Neutrophil (primary cell): ENCODE measurements at regions not wholly inside any gene's neighbourhood (a gene's known extent, or its start where the extent isn't known, plus 50 kb on each side); places are given as distances from the start of the nearest gene placed in this dataset.

Experiments
- H3K27ac ChIP-seq: fragments of 200-600 bp; sonication (generic); 2 replicates; pipeline ENCODE4 v1.5.1; 2016; ENCODE audit warnings: mild to moderate bottlenecking, moderate library complexity
- H3K27me3 ChIP-seq: fragments of 200-600 bp; sonication (generic); 2 replicates; pipeline ENCODE4 v1.6.0; 2016; ENCODE audit warnings: mild to moderate bottlenecking
- H3K36me3 ChIP-seq: fragments of 200-600 bp; sonication (generic); 2 replicates; pipeline ENCODE4 v1.5.1; 2017
- H3K4me1 ChIP-seq, 2 experiments: fragments of 200-600 bp in 1 of 2; sonication (generic) in 1 of 2; 1 replicate in 1 of 2; 2 replicates in 1 of 2; pipeline versions ENCODE4 v1.5.1 to v1.6.1; 2013 to 2016; ENCODE audit warnings: low read depth in 1 of 2, low read length in 1 of 2, mild to moderate bottlenecking in 1 of 2, moderate library complexity in 1 of 2; ENCODE audit not compliant: control insufficient read depth in 1 of 2, insufficient read depth in 1 of 2
- H3K4me3 ChIP-seq, 2 experiments: fragments of 200-600 bp in 1 of 2; sonication (generic) in 1 of 2; 1 replicate in 1 of 2; 2 replicates in 1 of 2; pipeline ENCODE4 v1.5.1; 2013 to 2016; ENCODE audit warnings: low read depth in 1 of 2, low read length in 1 of 2, mild to moderate bottlenecking in 1 of 2, moderate library complexity in 1 of 2
- H3K9me3 ChIP-seq: fragments of 200-600 bp; sonication (generic); 2 replicates; pipeline ENCODE4 v1.5.1; 2016
- CTCF ChIP-seq: fragments of 200-600 bp; sonication (generic); IDR thresholded peaks from 2 replicates; pipeline ENCODE4 v1.5.1; 2016; ENCODE audit warnings: antibody characterized with exemption

DNA sequence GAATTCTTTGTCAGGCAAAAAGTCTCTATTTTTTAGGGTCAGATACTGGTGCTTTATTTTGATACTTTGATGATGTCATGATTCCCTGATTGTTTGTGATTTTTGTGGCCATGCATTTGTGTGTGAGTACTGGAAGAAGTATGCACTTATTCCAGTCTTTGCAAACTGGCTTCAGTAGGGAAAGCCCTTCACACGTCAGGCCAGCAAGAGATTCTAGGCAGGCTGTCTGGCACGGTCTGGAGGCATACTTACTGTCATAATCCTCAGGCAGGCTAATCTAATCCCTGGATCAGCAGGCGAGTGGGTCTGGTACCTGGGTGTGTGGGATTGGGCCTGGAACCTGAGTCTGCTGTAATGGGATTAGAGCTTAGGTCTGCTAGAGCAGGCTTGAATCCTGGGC is 391.8 kb upstream of the MMS22L start:
- H3K27ac ChIP-seq = no peak overlapping the region
- H3K4me1 ChIP-seq = no peaks in the 10 kb centered on the region
- TF ChIP-seq CTCF = no peak

GRCh38 chr6:97677626-97678025 is 394.6 kb upstream of the MMS22L start:
- H3K36me3 ChIP-seq = no peaks in the 10 kb centered on the region
- no peak for TF ChIP-seq CTCF
- H3K27ac ChIP-seq = no peak overlapping the region
- H3K4me3 ChIP-seq = no peak overlapping the region
- no peaks in the 10 kb centered on the region for H3K9me3 ChIP-seq
- no peaks in the 10 kb centered on the region for H3K4me1 ChIP-seq
- H3K27me3 ChIP-seq = no peaks in the 10 kb centered on the region

More for the DNA sequence above, 391.8 kb upstream of the MMS22L start:
- H3K27me3 ChIP-seq = no peaks in the 10 kb centered on the region
- no peaks in the 10 kb centered on the region for H3K9me3 ChIP-seq
- H3K36me3 ChIP-seq = no peaks in the 10 kb centered on the region
- no peak overlapping the region for H3K4me3 ChIP-seq

DNA sequence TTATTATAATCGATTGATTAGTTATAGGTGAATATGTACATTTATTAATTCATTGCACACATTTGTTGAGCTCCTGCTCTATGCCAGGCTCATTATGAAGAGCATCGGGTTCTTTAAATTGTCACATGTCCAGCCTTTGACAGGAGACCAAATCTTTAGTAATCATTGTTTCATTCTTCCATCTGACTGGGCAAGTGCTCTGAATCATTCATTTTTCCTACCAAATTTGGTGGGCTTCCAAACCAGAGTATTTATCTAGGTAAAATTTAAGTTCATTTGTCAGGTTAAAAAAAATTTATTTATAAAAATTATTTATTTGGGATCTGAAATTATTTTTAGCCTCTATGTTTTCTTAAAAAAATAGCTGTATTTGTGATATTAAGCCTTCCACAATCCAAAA is 404.9 kb upstream of the MMS22L start:
- Histone ChIP-seq H3K9me3 (no peaks in the 10 kb centered on the region), H3K36me3 (no peaks in the 10 kb centered on the region), H3K27me3 (no peaks in the 10 kb centered on the region), H3K4me1 (no peaks in the 10 kb centered on the region), H3K27ac (no peak overlapping the region), H3K4me3 (no peak overlapping the region)
- no peak for TF ChIP-seq CTCF

DNA sequence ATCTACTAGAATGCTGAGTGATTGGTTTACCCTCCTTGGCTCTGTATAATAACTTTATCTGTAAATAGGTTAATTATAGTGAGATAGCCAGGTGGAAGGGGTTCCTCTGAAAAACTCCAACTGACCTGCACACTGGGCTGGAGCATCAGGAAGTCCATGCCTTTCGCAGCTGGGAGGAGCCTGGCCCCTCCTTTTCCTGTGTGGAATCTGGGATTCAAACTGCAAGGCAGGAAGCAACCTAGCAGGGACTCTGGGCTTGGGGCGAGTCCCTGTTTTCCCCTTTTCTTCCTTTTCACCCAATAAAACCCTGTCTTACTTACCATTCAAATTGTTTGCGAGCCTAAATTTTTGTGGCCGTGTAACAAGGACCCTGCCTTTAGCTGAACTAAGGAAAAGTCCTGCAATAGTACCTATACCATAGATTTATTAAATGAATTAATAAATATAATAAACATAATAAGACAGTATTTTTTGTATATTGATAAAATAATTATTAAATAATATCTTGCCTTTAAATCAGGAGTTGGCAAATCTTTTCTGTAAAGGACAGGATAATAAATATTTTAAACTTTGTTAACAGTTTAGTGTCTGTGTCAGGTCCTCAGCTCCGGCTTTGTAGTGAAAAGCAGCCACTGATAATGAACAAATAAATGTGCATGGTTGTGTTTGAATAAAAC is 406.2 kb upstream of the MMS22L start:
- H3K27ac ChIP-seq = no peak overlapping the region
- H3K4me1 ChIP-seq = no peaks in the 10 kb centered on the region
- H3K36me3 ChIP-seq = no peaks in the 10 kb centered on the region
- TF ChIP-seq CTCF = no peak
- H3K4me3 ChIP-seq = no peak overlapping the region
- H3K9me3 ChIP-seq = no peaks in the 10 kb centered on the region
- no peaks in the 10 kb centered on the region for H3K27me3 ChIP-seq

GRCh38 chr6:97697456-97697855 is 414.4 kb upstream of the MMS22L start:
- Histone ChIP-seq H3K27me3 (no peaks in the 10 kb centered on the region), H3K4me3 (no peak overlapping the region), H3K9me3 (no peaks in the 10 kb centered on the region), H3K27ac (no peak overlapping the region), H3K4me1 (no peaks in the 10 kb centered on the region), H3K36me3 (no peaks in the 10 kb centered on the region)
- TF ChIP-seq CTCF = no peak
